Hematopoietic multipotent progenitor cell treated with erythropoietin and hydrocortisone succinate and interleukin-3 and kit ligand, for 4 days (in vitro differentiated cells): ENCODE measurements at regions not wholly inside any gene's neighbourhood (a gene's known extent, or its start where the extent isn't known, plus 50 kb on each side); places are given as distances from the start of the nearest gene placed in this dataset.
A peak's percentile ranks its signal among the peaks of the same experiment; 100 is the strongest.
"Not testable (repeated sequence)": the region's sequence is repeated elsewhere in the genome, so short reads cannot be mapped to it uniquely, and the experiment has no call there.

Experiments used
- DNase-seq: peaks from one replicate; pipeline ENCODE4 v3.0.0-alpha.2; 2015

DNA sequence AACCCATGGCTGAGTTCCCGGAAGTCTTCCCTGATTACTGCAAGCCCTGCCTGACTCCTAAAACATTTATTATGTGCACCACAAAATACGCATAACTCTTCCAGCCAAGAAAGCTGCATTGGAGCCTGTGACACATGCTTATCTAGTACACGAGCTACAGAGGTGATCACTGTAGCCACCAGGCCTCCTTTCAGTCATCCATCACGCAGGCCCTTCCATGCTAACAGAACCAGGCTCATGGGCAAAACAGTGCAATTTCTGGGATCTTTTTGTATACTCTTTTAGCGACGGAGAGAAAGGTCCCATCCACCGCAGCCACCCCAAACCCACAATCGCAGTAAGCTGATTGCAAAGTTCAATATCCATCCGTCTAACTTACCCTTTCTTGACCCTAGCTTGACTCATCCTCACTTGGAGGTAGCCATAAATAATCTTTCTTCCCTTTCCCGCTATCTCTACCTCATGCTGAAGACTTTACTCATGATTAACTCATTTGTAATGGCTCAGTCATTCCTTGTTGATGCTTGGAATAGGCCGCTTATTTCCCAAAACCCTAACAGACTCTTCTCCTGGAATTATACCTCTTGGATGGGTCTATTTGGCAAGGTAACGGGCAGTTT lies 1203.5 kb downstream of the TYW1 start:
- no peak for DNase-seq

DNA sequence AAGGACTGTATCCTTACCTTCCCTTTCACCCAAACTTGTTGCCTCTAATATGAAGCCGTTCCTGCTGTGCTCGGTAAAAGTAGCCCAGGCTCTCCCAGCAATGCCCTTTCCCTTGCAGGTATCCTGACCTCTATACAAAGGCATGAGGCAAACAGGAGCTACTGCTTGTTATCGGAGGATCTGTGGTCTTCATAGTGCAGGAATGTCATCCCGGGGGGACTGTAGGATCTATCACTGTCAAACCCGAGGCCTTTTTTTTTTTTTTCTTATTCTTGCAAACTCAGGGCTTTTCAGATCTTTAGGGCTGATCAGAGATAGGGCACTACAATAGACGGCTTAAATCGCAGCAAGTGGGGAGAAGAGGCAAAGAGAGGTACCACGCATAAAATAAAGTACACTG lies 1206.6 kb downstream of the TYW1 start:
- no peak for DNase-seq

DNA sequence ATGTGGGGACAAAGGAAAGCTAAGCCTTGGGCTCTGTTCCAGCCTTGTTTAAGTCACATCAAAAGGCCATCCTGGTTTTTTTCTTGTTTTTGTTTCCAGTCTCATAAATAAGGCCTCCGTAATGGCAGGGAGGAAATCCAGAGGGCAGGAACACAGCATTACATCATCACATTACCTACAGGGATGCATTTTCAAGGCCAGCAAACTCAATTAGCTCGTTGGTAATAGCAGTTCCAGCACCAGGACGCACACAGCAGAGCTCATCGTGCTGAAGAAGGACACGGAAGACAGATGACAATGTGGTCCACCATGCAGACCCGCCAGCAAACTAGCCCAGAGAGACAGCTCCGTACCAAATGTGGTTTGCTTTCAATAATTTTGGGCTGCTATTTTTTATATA lies 1209.2 kb downstream of the TYW1 start:
- DNase-seq: no peak

DNA sequence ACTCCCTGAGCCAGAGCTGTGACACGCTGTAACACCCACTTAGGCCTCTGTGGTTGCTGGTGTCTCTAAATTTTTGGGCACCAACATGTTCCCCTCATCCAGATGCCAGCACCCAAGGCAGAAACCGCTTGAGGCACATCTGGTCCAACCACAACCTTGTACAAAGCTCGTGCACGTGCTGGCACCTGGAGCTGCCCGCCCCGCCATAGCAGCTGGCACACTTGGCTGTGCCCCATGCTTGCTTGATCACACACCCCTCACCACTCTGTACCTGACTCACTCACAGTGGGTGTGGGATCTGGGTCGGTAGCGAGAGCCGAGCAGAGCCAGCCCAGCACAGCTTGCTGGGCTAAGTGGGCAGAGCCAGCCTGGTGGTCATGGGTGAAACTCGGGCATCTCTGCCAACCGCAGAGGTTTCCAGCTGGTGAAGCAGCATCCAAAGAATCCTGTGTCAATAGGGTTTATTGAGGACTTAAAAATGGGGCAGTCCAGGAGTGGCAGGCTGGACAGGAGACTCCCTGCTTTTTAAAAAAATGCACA lies 1210.4 kb downstream of the TYW1 start:
- no peak for DNase-seq

DNA sequence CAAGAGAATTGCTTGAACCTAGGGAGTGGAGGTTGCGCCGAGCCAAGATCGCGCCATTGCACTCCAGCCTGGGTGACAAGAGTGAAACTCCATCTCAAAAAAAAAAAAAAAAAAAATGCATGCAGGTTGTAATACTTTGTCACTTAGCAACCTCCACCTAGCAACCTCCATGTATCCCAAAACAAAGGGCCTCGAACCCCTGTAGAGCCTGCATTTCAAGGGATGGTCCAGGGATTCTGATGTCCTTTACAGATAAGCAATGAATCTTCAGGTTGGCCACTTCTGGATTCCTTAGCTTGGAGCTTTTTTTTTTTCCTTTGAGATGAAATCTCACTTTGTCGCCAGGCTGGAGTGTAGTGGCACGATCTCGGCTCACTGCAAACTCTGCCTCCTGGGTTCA lies 1211.0 kb downstream of the TYW1 start:
- no peak for DNase-seq

DNA sequence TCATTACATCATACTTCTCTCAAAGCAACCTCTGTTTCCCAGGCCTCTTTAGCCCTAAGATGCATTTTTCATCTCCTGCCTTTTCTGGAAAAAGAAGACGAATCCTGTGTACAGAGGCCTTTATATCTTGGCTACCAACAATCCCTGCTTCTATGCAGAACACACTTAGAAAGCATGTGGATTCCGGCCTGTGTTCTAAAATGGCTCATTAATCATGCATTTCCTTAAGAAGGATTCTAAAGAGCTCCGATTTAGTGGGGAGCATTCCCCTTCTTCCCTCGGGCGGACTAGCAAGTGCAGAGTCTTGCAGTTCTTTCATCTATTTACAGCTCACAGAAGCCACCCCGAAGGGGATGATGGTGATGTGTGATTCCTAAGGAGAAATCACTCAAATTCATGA lies 1212.9 kb downstream of the TYW1 start:
- no peak for DNase-seq

DNA sequence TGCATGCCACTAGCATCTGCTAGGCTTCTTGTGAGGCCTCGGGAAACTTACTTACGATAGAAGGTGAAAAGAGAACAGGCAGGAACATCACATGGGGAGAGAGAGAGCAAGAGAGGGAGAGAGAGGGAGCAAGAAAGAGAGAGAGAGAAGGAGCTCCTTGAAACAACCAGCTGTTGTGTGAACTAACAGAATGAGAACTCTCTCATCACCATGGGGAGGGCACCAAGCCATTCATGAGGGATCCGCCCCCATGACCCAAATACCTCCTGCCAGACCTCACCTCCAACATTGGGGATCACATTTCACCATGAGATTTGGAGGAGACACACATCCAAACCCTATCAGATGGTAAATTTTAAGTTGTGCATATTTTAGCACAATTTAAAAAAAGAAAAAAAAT lies 1217.2 kb downstream of the TYW1 start:
- DNase-seq: no peak

DNA sequence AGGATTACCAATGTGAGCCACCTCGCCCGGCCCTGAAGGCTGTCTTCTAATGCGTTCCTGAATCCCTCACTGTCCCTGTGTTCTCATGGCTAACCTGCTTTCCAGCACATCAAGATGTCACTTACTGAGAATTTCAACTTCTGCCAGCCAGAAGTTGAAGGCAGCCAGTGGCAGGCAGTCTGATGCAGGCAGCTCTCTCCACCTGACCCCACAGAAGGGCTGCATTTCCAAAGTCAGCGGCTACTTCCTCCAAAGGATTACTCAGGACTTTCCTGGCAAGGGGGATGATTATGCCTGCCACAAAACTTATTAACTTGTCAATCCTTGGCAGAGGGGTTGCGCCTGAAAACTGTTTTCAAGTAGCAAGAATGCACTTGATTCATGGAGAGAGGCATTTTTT lies 1219.4 kb downstream of the TYW1 start:
- no peak for DNase-seq

DNA sequence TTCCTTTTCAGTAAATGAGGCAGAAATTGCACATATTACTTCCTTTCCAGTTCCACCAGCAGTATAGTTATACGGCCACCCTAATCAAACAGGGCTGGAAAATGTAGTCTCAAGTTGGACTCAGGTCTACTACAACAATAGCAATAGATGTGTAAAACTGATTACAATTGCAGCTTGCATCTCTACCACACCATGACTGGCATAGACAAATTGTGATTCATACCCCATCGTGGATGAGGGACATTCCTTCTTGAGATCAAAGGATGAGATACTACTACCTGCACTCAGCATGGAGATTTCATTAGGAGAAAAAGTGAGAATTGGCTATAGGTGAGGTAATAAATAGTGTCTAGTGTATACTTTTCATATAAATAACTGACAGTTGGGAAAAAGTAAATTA lies 1220.8 kb downstream of the TYW1 start:
- no peak for DNase-seq

DNA sequence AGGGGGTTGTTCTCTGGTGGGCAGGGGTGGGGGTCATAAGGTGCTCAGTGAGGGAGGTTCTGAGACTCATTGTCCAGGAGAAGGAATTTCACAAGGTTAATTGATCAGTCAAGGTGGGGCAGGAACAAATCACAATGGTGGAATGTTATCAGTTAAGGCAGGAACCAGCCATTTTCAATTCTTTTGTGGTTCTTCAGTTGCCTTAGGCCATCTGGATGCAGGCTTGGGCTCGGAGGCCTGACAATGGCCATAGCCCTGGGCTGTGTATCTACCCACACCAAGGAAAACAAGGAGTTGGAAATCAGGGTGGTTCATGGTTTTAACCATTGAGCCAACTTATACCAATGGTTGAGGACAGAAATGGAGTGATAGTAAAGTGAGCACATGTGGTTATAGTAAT lies 1221.8 kb downstream of the TYW1 start:
- no peak for DNase-seq

DNA sequence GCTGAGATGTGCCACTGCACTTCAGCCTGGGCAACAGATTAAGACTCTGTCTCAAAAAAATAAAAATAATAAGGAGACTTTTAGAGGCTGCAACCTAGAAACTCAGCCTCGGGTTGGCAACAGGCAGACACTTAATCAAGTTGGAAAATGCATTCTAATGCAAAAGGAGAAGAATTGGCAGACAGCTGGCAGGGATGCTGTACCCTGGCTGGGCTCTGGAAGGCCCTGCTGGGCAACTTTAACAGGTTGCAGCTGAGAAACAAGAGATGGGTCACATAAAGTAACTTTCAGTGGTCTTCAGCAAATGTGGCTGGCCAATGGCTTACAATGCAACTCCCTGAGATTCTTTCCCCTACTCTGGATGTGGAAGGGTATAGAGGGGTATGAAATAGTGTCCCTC lies 1225.7 kb downstream of the TYW1 start:
- no peak for DNase-seq

DNA sequence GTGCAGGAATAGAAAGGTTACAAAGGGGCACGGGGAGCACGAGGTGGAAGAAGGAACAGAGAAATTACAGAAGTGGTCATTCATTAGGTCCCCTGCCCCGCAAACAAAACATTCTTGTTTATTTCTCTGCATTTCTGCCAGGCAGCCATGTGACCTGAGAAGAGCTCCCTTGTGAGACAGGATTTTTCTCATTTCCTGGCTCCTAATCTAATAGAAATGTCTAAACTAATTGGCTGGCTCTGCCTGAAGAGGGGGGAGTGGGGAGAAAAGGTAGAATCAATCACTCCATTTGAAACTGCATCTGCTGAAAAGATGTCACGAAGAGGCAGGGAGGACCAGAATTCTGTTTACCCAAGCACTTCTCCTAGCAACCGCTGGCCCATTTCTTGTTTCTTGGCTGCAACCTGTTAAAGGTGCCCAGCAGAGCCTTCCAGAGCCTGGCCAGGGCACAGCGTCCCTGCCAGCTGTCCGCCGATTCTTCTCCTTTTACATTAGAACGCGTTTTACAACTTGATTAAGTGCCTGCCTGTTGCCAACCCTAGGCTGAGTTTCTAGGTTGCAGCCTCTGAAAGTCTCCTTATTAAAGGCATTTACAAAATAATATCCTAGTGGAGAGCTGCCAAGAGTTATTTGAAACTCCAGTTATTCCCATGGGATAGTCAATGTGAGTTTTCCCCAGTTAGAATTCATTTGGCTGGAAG lies 1227.6 kb downstream of the TYW1 start:
- DNase-seq: no peak

DNA sequence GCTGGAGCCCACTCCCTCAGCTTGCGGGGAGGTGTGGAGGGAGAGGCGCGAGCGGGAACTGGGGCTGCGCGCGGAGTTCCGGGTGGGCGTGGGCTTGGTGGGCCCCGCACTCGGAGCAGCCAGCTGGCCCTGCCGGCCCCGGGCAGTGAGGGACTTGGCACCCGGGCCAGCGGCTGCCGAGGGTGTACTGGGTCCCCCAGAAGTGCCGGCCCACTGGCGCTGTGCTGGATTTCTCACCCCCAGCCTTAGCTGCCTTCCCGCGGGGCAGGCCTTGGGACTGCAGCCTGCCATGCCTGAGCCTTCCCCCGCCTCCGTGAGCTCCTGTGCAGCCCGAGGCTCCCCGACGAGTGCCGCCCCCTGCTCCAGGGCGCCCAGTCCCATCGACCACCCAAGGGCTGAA lies 1234.4 kb downstream of the TYW1 start:
- not testable (repeated sequence) for DNase-seq

DNA sequence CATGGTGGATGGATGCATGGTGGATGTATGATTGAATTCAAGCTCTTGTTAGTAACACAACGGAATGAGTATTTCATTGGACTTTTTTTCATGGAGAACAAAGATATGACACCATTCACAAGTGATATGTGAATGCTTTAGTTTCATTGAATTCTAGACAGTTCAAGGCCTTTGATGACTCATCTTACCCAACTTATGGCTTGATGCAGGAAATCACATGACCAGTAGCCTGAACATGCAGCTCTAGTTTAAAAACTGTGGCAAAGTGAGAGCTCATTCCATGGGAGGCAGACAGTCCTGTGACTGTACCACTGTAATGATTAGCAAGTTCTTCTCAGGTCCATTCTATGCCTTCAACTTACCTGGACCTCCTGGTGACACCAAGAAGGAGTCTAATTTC lies 1239.3 kb downstream of the TYW1 start:
- DNase-seq: no peak

DNA sequence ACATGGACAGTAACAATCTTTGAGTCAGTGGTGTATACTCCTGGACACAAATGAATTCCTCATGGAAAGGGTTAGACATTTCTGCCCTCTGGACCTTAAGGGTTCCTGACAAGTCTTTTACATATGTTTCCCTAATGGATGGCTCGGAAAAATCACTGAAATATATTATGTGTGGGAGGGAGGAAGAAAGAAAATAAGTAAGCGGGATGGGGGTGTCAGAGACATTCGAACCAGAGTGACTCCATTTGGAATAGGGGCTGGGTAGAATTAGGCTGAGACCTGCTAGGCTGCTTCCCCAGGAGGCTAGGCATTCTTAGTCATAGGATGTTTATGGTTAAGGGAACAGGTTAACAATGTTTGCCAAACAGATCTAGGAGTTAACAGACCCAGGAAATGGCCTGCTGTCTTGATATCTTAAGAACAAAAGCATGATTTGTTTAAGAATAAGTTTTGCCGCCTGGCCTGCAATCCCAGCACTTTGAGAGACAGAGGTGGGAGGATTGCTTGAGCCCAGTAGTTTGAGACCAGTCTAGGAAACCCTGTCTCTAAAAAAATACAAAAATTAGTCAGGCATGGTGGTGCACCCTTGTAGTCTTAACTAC lies 1241.7 kb downstream of the TYW1 start:
- no peak for DNase-seq

DNA sequence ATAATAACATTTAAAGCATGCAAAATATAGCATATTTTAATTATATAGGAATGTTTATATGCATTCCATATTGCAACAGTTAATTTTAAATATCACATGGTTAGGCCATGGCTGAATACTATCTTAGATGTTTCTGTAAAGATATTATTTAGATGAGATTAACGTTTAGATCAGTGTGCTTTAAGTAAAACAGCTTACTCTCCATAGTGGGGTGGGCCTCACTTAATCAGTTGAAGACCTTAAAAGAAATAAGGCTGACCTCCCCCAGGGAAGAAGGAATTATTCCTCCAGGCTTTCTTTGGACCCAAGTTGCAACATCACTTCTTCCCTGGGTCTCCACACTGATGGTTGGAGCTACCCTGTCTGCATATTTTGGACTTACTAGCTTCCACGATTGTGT lies 1246.5 kb downstream of the TYW1 start:
- DNase-seq: no peak

DNA sequence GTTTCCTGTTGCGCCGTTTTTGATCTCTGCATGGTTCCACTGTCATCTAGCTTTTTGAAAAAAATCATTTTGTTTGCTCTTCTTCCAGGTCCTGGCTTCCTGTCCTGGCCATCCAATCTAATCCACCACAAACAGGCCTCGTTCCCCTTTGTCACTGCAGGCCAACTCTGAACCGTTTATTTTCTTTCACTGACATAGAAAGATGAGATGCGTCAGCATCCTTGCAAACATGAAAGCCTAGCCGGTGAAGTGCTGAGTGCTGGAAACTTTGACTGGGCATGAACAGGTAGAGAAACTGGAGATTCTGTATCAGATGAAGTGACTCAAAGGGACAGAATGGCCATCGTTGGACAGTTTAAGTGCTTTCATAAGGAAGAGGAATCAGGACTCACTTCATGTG lies 1247.8 kb downstream of the TYW1 start:
- DNase-seq: no peak

DNA sequence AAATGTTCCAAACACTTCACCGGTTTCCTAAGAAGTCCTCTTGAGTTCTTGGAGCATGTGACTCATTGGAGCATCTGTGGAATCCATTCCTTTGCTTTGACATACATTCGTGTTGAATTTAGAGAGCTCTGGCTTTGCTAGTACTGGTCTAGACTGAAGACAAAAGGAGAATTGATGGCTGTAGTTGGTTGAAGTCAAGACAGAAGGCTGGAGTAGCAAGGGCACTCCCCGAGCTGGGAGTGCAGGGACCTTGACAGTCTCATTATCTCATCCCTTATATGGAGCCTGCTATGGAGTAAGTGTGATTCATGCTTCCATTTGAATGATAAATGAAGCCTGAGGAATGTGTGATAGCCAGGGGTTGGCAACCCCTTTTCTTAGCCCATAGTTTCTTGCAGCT lies 1249.1 kb downstream of the TYW1 start:
- DNase-seq: no peak

DNA sequence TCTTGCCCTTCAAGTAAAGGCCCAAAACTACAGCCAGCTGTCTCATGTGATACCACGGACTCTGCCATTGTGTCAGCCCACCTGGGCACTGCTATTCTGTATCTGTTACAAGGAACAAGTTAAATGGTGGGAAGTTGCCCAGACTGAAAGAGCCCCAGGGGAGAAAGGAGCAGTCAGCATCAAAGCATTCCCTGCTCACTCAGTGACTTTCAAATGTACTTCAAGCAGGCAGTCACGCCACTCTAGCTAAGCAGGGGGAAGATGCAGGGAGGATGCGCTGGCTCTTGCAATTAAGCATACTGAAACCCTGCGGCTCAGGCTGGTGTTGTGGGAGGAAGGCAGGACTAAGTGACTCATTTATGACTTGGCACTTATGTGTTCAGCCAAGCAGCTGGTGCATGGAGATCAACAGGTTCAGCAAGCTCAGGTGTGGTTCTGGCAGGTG lies 1249.6 kb downstream of the TYW1 start:
- no peak for DNase-seq

DNA sequence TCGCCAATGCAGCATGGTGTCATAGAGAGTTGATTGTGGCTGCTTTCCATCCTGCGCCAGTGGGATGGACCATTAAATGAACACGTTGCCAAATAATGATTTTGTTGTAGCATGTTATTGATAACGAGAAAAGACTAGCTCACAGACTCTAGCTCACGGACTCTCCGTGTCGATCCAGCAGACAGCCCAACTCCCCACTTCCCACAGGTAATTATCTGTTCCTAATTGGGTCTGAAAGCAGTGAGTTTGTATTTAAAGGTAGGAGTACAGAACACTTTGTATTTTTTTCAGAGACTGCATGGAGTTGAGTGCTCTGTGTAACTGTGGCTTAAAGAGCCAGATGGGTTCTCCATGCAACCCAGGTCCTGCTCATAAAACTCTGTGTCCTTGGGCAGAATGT lies 1250.5 kb downstream of the TYW1 start:
- no peak for DNase-seq

DNA sequence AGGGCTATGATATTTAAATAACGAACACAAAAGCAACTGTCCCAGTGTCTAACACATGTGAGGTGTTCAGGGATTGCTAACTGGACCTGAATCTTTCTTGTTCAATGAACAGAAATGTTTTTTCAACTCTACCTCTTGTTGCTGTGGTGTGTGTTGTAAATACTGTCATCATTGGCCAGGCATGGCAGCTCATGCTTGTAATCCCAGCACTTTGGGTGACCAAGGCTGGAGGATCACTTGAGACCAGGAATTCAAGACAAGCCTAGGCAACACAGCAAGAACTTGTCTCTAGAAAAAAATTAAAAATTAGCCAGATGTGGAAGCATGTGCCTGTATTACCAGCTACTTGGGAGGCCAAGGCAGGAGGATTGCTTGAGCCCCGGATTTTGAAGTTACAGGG lies 1250.9 kb downstream of the TYW1 start:
- no peak for DNase-seq

DNA sequence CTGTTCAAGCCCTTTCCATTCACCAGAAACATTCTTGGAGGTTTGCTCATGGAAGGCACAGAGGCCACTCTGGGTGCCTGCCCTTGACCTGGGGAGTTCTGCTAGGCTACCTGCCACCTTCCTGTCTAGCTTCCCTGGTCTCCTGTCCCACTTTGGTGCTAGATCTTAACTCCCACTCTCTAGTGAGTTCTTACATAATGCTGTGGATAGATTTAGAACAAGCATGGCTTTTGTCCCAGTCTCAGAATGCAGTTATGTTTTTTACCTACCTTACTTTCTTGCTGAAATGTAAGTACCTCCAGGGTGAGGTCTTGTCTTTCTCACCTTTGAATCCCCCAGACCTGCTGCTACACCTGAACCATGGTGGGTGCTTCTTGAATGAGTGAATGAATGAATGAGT lies 1252.3 kb downstream of the TYW1 start:
- no peak for DNase-seq

DNA sequence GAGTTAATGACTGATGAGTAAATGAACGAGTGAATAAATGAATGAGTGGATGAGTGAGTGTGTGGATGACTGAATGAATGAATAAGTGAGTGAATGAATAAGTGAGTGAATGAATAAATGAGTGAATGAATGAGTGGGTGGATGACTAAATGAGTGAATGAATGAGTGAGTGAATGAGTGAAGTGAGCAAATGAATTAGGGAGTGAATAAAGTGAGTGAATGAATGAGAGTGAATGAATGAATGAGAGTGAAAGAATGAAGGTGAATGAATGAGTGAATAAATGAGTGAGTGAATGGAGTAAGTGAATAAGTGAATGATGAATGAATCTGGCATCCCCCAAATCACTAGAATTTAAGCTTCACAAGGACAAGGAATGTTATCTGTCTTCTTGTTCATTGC lies 1253.0 kb downstream of the TYW1 start:
- no peak for DNase-seq

DNA sequence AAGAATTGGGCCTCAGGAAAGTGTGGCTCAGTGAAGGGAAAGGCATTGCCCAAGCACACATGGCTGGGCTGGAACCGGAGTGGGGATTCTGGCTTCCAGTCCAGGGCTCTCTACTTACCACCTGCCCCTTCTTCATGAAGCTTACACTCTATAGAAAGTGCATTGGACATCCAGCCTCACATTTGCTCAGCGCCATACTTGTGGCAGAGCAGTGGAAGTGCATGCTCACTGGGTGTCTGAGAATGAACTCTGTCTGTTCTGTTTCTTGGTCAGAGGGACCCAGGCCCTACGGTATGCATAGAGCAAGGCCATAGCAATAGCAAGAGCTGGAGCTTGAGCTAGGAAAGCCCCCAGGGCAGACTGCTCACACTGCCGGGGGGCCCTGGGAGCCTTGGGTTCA lies 1253.5 kb downstream of the TYW1 start:
- DNase-seq: peak; percentile 1
